SH-SY5Y (cell line): ENCODE measurements at regions not wholly inside any gene's neighbourhood (a gene's known extent, or its start where the extent isn't known, plus 50 kb on each side); places are given as distances from the start of the nearest gene placed in this dataset.

ENCODE experiments used
- GATA2 ChIP-seq: IDR thresholded peaks from 2 replicates; pipeline ENCODE4 v1.6.1; 2011; ENCODE audit warnings: mild to moderate bottlenecking, low read depth, low read length
- GATA3 ChIP-seq: IDR thresholded peaks from 2 replicates; pipeline ENCODE4 v1.6.1; 2011; ENCODE audit warnings: low read depth, mild to moderate bottlenecking, low read length, moderate library complexity

DNA sequence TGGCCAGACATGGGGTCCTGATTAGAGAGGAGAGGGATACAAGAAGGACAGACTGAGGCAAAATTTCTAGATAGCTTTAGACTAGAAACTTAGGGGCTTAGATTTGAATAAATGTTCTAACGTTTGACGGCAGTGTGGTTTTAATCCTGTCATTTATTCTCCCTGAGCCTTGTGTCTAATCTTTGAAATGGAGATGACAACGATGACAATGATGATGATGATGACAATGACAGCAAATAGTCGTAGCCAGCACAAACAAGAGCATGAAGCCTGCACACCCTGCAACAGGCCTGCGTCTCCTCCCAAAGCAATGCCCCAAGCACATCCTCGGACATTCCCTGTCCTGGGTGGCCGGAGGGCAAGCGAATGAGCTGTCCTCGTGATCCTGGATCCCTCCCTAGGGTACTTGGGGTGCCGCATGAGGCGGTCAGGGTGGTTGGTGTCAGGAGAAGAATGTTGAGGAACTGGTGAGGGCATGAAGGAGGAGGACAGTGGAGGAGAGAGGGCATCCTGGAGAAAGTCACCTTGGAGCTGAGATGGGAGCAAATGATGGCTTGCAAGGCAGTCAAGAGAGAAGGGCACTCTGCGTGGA lies 502.1 kb upstream of the B3GAT1 start:
- no peak for TF ChIP-seq GATA2
- no peak for TF ChIP-seq GATA3
